ENCODE measurements at regions not wholly inside any gene's neighbourhood (a gene's known extent, or its start where the extent isn't known, plus 50 kb on each side); places are given as distances from the start of the nearest gene placed in this dataset.

GRCh38 chr2:4416431-4416830 is 713.1 kb downstream of the DCDC2C start:
- no peak for TF ChIP-seq CTCF (conservative IDR thresholded peaks at IDR 0.05)
- no peak for TF ChIP-seq ZFX (IDR thresholded peaks at IDR 0.05)

All from C4-2B (cell line).